Activated T-helper 9 cell treated with anti-CD3 and anti-CD28 coated beads, Interleukin-2, amount 50 U/mL, for 16 hours (primary cell): ENCODE measurements at regions not wholly inside any gene's neighbourhood (a gene's known extent, or its start where the extent isn't known, plus 50 kb on each side); places are given as distances from the start of the nearest gene placed in this dataset.

Experiments used
- DNase-seq: peaks from one replicate; pipeline ENCODE4 v3.0.0-alpha.2; 2020; ENCODE audit warnings: low read depth

GRCh38 chr2:204479557-204479956 is 65.7 kb upstream of the PARD3B start:
- DNase-seq, result no peak

- no peak for DNase-seq
Measured at GRCh38 chr2:204480676-204481075, 64.6 kb upstream of the PARD3B start.

GRCh38 chr2:204483608-204484081 is 61.6 kb upstream of the PARD3B start:
- DNase-seq, result no peak

- no peak for DNase-seq
Measured at GRCh38 chr2:204486321-204486720, 59.0 kb upstream of the PARD3B start.

GRCh38 chr2:204486805-204487204 is 58.5 kb upstream of the PARD3B start:
- no peak for DNase-seq

GRCh38 chr2:204487447-204488229 is 57.6 kb upstream of the PARD3B start:
- DNase-seq, result no peak

- no peak for DNase-seq
Measured at GRCh38 chr2:204491528-204491927, 53.7 kb upstream of the PARD3B start.

- DNase-seq, result no peak
Measured at GRCh38 chr2:204492417-204492816, 52.9 kb upstream of the PARD3B start.

- DNase-seq, result no peak
Measured at GRCh38 chr2:204494681-204495080, 50.6 kb upstream of the PARD3B start.

- DNase-seq, result no peak
Measured at GRCh38 chr2:204495381-204495780, 49.9 kb upstream of the PARD3B start.
